ENCODE measurements at regions not wholly inside any gene's neighbourhood (a gene's known extent, or its start where the extent isn't known, plus 50 kb on each side); places are given as distances from the start of the nearest gene placed in this dataset.
A peak's percentile ranks its signal among the peaks of the same experiment; 100 is the strongest.

DNA sequence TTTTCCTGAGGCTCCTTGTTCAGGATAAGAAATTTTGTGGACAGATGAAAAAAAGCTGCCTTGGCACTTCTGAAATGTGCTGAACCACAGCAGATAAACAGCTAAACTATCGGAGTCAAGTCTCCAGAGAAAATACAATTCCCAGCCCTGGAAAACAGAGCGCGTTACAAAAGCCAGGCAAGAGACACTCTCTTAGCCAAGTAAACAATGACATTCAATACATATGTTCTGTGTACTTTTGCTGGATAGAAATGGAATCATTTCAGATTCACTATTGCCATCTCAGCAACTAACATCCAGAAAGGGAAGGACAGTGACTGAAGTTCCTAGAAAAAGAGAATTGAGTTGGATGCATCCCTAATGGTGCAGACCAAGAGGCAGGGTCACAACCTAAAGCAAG, 196.8 kb upstream of the NRSN1 start:
- no peak for DNase-seq (ENCODE audit: low spot score)

DNA sequence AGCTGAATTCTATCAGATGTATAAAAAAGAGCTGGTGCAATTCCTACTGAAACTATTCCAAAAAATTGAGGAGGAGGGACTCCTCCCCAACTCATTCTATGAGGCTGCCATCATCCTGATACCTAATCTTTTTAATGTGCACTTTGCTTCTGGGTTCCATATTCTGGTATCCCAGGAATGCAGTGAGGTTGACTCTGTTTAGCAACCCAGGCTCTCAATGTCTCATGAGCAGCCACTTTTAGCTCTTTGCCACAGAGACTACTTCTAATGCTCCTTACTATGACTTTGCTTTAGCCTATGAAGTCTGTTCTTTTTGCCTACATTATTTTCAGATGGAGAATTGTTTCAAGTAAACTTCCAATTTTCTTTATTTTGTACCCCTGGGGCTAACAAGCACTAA, 185.5 kb upstream of the NRSN1 start:
- no peak for DNase-seq (ENCODE audit: low spot score)

GRCh38 chr6:23951691-23952090, 174.3 kb upstream of the NRSN1 start:
- no peak for DNase-seq (ENCODE audit: low spot score)

- DNase-seq (ENCODE audit: low spot score): no peak
These were observed 173.8 kb upstream of the NRSN1 start for GRCh38 chr6:23952245-23952644.

- no peak for DNase-seq (ENCODE audit: low spot score)
These were observed 172.0 kb upstream of the NRSN1 start for GRCh38 chr6:23953976-23954375.

DNA sequence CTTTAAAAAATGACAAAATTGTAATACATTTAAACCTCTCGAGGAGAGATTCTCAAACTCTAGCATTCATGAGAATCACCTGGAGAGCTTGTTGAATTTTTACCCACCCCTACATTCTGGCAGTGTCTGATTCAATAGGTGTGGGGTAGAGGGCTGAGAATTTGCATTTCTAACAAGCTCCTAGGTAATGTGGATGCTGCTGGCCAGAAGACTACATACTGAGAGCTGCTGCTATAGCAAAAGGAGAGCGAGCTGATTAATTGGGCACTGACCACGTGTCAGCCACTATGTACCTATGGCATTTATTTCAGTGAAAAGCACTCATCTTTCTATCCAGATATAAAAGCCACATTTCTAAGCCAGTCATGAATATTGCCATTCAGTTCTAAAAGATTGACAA, 169.0 kb upstream of the NRSN1 start:
- no peak for DNase-seq (ENCODE audit: low spot score)

GRCh38 chr6:23964865-23965264, 161.2 kb upstream of the NRSN1 start:
- DNase-seq (ENCODE audit: low spot score): no peak

DNA sequence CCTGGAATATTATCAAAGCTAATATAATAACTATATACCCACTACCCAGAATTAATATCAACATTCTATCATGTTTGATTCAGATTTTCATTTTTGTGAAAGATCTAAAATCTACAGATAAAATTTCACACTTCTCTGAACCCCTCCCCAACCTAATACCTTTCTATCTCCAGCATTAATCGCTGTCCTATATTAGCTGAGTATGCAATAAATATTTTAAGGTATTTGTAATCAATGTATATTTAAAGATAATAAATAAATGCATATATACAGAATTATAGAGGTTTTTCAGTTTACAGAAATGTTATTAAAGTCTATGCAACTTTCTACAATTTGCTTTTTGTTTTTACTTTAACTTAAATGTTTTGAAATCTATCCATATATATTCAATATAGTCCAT, 156.7 kb upstream of the NRSN1 start:
- no peak for DNase-seq (ENCODE audit: low spot score)

DNA sequence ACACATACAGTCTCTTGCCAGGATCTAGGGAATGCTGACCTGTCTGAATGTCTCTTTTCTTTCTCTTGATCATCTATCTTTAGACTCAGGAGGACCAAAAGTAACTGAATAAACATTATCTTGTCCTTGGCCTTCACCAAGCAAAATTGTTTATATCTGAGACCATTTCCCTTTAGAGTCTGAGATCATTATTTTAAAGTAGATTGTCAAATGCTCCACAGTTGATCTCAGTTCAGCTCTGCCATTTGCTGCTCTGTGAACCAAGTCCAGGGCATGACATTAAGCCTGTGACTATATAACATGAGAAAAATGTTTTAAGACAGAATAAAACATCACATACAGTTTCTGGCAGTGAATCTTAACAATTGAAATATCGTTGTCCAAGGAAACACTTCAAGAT, 148.3 kb upstream of the NRSN1 start:
- no peak for DNase-seq (ENCODE audit: low spot score)

- DNase-seq (ENCODE audit: low spot score): no peak
These were observed 145.1 kb upstream of the NRSN1 start for GRCh38 chr6:23980965-23981364.

- DNase-seq (ENCODE audit: low spot score): no peak
These were observed 144.1 kb upstream of the NRSN1 start for GRCh38 chr6:23981923-23982322.

DNA sequence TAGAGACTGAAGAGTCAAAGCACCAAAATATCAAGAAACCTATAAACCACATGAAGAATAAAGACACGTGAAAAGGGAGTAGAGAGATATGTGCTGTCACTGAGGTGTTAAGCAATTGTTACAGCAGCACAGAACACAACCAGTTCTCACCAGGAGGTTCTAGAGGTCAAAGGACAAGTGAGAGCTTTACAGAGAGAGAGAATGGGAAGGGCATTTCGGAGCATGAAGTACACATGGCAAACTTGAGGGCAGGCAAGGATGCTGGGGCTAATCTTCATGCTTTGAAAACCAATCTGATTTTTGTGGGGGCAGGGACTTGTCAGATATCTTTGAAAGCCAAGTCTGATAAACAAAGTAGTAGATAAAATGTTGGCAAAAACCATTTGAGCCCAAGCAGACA, 142.3 kb upstream of the NRSN1 start:
- DNase-seq (ENCODE audit: low spot score): no peak

DNA sequence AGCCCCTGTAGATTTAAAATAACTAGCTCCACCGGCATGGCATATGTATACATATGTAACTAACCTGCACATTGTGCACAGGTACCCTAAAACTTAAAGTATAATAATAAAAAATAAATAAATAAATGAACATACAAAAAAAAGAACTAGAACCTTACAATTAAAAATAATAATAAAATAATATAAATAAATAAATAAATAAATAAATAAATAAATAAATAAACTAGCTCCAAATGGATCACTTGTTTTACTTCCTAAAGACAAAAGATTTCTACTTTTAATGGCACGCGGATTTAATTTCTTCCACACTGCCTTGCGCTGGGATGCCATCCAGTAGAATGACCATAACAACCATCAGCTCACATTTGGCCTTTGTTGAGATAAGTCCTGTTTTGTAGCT, 141.0 kb upstream of the NRSN1 start:
- DNase-seq (ENCODE audit: low spot score): no peak

- no peak for DNase-seq (ENCODE audit: low spot score)
These were observed 136.0 kb upstream of the NRSN1 start for GRCh38 chr6:23989885-23990533.

DNA sequence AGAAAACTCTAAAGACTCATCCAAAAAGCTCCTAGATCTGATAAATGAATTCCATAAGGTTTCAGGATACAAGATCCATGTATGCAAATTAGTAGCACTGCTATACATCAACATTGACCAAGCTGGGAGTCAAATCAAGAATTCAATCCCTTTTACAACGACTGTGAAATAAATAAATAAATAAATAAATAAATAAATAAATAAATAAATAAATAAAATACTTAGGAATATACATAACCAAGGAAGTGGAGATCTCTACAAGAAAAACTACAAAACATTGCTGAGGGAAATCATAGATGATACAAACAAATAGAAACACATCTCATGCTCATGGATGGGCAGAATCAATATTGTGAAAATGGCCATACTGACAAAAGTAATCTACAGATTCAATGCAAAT, 132.0 kb upstream of the NRSN1 start:
- no peak for DNase-seq (ENCODE audit: low spot score)

DNA sequence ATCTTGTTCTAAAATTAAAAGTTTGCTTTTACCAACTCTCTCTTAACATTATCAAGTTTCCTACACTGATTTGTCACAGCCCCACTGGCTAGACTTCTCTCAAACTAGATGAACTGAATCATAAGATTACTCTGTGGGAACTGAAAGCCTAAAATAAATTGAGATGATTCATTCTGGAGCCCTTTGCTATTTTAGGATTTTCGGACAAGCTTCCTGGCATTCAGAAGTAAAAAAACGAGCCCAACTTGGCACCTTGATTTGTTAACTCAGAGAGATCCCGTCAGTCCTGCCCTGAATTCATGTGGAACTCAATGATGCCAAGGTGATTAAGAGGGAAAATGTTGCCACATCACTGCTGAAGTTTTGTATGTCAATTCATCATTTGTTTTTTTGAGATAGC, 122.0 kb upstream of the NRSN1 start:
- DNase-seq (ENCODE audit: low spot score): no peak

GRCh38 chr6:24004659-24005058, 121.4 kb upstream of the NRSN1 start:
- no peak for DNase-seq (ENCODE audit: low spot score)

DNA sequence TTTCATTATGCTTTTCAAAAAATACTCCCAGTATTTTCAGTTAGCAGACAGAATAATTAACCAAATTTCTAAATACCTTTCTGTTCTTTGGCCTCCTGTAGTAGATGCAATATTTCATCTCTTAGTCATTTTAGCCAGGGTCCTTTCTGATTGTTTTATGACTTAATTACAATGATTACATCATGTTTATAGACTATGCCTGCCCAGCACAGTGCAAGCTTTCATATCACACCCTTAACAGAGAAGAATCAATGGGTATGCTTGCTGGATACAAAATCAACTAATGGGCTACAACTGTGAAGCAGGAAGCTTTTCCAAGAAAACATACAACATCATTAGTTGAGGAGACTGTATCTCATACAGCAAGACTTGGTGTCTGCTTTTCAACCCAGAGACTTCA, 119.8 kb upstream of the NRSN1 start:
- DNase-seq (ENCODE audit: low spot score): no peak

- peak; percentile 64 for DNase-seq (ENCODE audit: low spot score)
These were observed 116.7 kb upstream of the NRSN1 start for GRCh38 chr6:24009319-24009718.

- no peak for DNase-seq (ENCODE audit: low spot score)
These were observed 115.9 kb upstream of the NRSN1 start for GRCh38 chr6:24010133-24010532.

DNA sequence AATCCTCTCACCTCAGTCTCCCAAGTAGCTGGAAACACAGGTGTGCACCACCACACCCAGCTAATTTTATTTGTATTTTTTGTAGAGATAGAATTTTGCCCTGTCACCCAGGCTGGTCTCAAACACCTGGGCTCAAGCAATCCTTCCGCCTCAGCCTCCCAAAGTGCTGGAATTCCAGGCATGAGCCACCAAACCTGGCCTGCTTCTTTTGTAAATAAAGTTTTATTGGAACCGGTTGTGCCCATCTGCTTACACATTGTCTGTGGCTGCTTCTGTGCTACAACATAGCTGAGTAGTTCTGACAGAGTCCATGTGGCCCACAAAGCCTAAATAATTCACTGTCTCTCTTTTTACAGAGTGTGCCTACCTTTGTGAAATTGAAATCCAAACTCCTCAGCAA, 109.7 kb upstream of the NRSN1 start:
- no peak for DNase-seq (ENCODE audit: low spot score)

- no peak for DNase-seq (ENCODE audit: low spot score)
These were observed 109.2 kb upstream of the NRSN1 start for GRCh38 chr6:24016857-24017256.

GRCh38 chr6:24019393-24019792, 106.6 kb upstream of the NRSN1 start:
- no peak for DNase-seq (ENCODE audit: low spot score)

- DNase-seq (ENCODE audit: low spot score): no peak
These were observed 106.2 kb upstream of the NRSN1 start for GRCh38 chr6:24019830-24020229.

DNA sequence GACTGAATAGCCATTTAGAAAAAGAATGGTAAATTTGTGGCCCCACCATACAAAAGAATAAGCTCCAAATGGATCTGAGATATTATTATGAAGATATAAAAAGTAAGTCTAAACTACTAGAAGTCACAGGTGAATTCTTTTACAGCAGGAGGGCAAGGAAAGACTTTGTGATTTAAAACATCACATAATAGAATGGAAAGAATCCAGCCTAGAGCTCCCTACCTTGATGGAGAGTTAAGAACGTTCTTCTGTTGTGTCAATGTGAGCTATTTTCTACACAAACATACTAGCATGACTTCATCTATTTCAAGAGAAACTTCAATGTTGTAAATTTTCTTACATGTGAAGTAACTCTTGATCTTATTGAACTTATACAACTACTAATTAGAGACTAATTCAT, 100.0 kb upstream of the NRSN1 start:
- no peak for DNase-seq (ENCODE audit: low spot score)

Data from ecto neural progenitor cell (in vitro differentiated cells).